ENCODE measurements at regions not wholly inside any gene's neighbourhood (a gene's known extent, or its start where the extent isn't known, plus 50 kb on each side); places are given as distances from the start of the nearest gene placed in this dataset.

GRCh38 chr3:76985645-76986044, 54.3 kb upstream of the ROBO2 start:
- no peak overlapping the region for H3K4me3 ChIP-seq (ENCODE audit: low read length)
- DNase-seq (ENCODE audit: low read depth) = no peak
- no peak for TF ChIP-seq CTCF (conservative IDR thresholded peaks at IDR 0.05; ENCODE audit: low read depth, low read length)

GRCh38 chr3:76986876-76987474, 52.9 kb upstream of the ROBO2 start:
- no peak overlapping the region for H3K4me3 ChIP-seq (ENCODE audit: low read length)
- DNase-seq (ENCODE audit: low read depth) = no peak
- TF ChIP-seq CTCF (conservative IDR thresholded peaks at IDR 0.05; ENCODE audit: low read depth, low read length) = no peak
